GM12891 (cell line): ENCODE measurements at regions not wholly inside any gene's neighbourhood (a gene's known extent, or its start where the extent isn't known, plus 50 kb on each side); places are given as distances from the start of the nearest gene placed in this dataset.

ENCODE experiments used
- DNase-seq: peaks from one replicate; pipeline ENCODE4 v3.0.0; 2011; ENCODE audit warnings: low spot score; ENCODE audit not compliant: insufficient read length
- FAIRE-seq: peaks from 2 replicates; lab custom pipeline; 2011; peaks lifted over from hg19 to GRCh38; lab: Jason Lieb, UNC
- PAX5 ChIP-seq: IDR thresholded peaks from 2 replicates; pipeline ENCODE4 v1.6.1; 2011; ENCODE audit warnings: low read length, moderate library complexity, mild to moderate bottlenecking; ENCODE audit not compliant: insufficient read depth, severe bottlenecking
- POLR2A ChIP-seq: IDR thresholded peaks from 2 replicates; pipeline ENCODE4 v1.6.1; 2011; ENCODE audit warnings: low read depth, low read length, control low read depth
- POLR2AphosphoS5 ChIP-seq: IDR thresholded peaks from 2 replicates; pipeline ENCODE4 v1.6.1; 2011; ENCODE audit warnings: low read depth, low read length, control low read depth
- POU2F2 ChIP-seq: IDR thresholded peaks from 2 replicates; pipeline ENCODE4 v1.6.1; 2011; ENCODE audit warnings: low read depth, mild to moderate bottlenecking, control low read depth, low read length, moderate library complexity
- SPI1 ChIP-seq: IDR thresholded peaks from 2 replicates; pipeline ENCODE4 v1.6.1; 2011; ENCODE audit warnings: low read depth, low read length, control low read depth
- TAF1 ChIP-seq: IDR thresholded peaks from 2 replicates; pipeline ENCODE4 v1.6.1; 2011; ENCODE audit warnings: low read depth, low read length, control low read depth

- TF ChIP-seq POLR2A (no peak), TAF1 (no peak), POU2F2 (no peak), POLR2AphosphoS5 (no peak), SPI1 (no peak), PAX5 (no peak)
- FAIRE-seq: no peak
Measured at GRCh38 chr1:102105931-102106550, 109.3 kb upstream of the OLFM3 start.

DNA sequence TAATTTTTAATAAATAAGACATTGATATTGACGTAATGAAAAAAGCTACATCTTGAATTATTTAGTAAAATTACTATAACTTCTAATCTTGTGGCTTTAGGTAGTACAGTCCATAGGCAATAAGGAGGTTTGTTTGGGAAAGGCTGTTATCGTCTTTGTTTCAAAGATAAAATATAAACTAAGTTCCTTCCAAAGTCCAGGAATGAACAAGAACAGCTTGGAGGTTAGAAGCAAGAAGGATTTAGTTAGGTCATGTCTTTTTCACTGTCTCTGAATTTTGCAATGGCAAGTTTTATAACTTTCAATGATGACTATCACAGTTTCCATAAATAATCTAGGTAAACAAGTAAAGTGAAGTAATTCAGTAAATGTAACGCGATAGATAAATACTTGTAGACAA lies 106.9 kb upstream of the OLFM3 start:
- DNase-seq: no peak
- TF ChIP-seq POU2F2: no peak
- no peak for FAIRE-seq

More at GRCh38 chr1:102105931-102106550, 109.3 kb upstream of the OLFM3 start:
- DNase-seq: no peak

DNA sequence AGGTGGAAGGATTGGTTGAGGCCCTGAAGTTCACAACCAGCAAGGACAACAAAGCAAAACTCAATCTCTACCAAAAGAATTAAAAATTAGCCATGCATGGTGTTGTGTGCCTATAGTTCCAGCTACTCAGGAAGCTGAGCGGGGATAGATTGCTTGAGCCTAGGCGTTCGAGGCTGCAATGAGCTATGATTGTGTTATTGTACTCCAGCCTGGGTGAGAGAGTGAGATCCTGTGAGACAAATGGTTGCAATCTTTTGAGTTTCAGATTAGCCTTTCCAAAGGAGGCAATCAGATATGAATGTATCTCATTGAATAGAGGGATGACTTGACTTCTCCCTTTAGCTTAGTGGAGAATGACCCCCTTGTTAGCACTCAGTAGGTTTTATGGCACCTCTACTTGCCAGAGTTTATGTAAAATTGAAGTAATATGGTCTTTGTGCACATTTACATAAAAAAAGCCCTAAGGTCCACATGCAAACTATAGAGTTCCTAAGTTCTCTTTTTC lies 105.6 kb upstream of the OLFM3 start:
- no peak for TF ChIP-seq SPI1
- TF ChIP-seq TAF1: no peak
- TF ChIP-seq POLR2A: no peak
- TF ChIP-seq PAX5: no peak
- no peak for TF ChIP-seq POU2F2
- TF ChIP-seq POLR2AphosphoS5: no peak
- DNase-seq: no peak
- no peak for FAIRE-seq

DNA sequence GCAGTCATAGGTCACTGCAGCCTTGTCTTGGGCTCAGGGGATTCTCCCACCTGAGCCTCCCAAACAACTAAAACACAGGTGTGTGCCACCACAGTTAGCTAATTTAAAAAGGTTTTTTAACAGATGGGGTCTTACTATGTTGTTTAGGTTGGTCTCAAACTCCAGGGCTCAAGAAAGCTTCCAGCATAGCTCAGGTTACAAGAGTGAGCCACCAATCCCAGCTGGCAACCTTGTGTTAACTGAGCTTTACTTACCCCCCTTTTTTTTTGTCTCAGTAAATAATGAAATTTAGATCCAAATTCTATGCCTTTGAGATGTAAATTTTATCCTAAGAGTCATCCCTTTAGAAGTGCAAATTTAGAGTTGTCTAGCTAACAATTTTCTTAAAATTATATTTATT lies 103.9 kb upstream of the OLFM3 start:
- TF ChIP-seq POLR2AphosphoS5 (no peak), PAX5 (no peak), POU2F2 (no peak), TAF1 (no peak), SPI1 (no peak), POLR2A (no peak)
- FAIRE-seq: no peak
- DNase-seq: no peak

- FAIRE-seq: no peak
- DNase-seq: no peak
- TF ChIP-seq PAX5 (no peak), TAF1 (no peak), POLR2AphosphoS5 (no peak), POU2F2 (no peak), SPI1 (no peak), POLR2A (no peak)
Measured at GRCh38 chr1:102099916-102100315, 103.2 kb upstream of the OLFM3 start.

DNA sequence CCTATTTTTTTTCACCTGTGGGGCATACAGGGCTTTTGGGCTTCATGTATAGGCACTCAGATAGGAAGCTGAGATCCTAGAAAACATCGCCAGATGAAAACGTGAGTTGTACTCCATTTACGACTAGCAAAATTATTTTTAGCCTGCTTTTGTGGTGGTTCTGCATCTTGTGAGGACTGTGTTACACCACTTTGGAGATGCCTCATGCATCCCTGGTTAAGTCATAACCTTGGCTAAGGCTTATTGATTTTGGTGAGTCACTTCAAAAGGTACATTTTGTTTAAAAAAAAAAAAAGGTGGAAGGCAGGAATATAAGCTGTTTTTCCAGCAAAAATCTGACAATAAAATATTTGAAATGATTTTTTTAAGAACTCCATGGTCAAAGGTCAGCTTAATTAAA lies 101.8 kb upstream of the OLFM3 start:
- no peak for FAIRE-seq
- DNase-seq: no peak
- TF ChIP-seq SPI1 (no peak), PAX5 (no peak), POLR2AphosphoS5 (no peak), TAF1 (no peak), POLR2A (no peak), POU2F2 (no peak)

DNA sequence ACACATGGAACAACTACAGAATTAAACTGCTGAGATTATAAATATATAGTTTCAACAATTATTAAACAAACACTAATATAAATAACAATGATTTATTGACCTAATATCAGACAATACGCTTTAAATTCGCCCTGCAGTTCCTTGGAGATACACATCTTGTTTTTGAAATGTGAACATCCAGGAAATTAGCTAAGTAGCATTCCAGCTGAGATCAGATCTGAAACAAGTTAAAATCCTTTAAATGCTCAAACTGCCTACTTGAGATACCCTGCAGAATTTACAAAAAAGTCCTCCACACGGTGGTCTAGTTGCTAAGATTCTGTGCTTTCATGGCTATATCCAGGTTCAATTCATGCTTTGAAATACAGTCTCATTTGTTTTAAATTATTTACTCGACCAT lies 101.4 kb upstream of the OLFM3 start:
- FAIRE-seq (no peak), DNase-seq (no peak)
- TF ChIP-seq TAF1: no peak

- no peak for FAIRE-seq
- TF ChIP-seq POU2F2: no peak
- no peak for TF ChIP-seq POLR2A
- no peak for TF ChIP-seq PAX5
- no peak for TF ChIP-seq TAF1
- no peak for TF ChIP-seq POLR2AphosphoS5
- TF ChIP-seq SPI1: no peak
Measured at GRCh38 chr1:102097451-102097850, 100.7 kb upstream of the OLFM3 start.

GRCh38 chr1:102096162-102096561 lies 99.4 kb upstream of the OLFM3 start:
- DNase-seq (no peak), FAIRE-seq (no peak)
- TF ChIP-seq POLR2AphosphoS5 (no peak), SPI1 (no peak)

More at GRCh38 chr1:102097451-102097850, 100.7 kb upstream of the OLFM3 start:
- DNase-seq: no peak

DNA sequence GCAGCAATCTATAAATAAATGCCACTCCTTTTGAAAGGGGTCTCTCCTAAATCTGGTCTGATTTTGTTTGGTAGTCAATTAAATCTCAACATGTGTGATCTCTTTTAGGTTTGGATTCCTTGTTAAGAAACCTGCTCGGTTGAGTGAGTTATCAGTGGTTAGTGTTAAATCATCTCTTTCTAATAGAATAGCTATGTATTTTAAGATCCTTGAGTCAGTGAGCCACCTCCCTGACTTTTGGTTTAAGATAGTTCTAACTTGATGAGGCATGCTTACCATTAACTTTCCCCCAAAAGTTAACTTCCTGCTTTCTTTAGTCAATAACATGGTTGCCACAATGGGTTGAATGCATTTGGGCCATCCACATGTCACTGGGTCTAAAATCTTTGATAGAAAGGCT lies 93.1 kb upstream of the OLFM3 start:
- no peak for TF ChIP-seq SPI1
- no peak for TF ChIP-seq PAX5
- TF ChIP-seq POLR2AphosphoS5: no peak
- no peak for TF ChIP-seq TAF1
- no peak for TF ChIP-seq POLR2A
- TF ChIP-seq POU2F2: no peak
- DNase-seq (no peak), FAIRE-seq (no peak)

DNA sequence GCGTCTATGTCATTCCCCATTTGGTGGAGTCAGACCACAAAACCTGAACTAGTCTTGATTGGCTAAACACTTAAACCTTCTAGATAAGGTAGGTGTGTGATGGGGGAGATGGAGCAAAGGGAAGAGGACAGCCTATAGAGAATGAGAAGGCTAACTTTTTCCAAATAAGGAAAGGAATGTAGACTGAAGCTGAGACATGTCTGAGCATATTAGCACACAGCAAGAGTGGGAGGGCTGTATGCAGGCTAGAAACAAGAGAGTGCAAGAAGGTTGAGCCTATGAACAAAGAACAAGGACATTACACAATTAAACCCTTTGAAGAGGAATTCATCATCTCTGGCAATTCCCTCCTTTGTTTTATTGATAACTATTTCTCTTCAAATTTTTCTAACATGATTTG lies 89.2 kb upstream of the OLFM3 start:
- no peak for DNase-seq
- TF ChIP-seq SPI1 (no peak), PAX5 (no peak)
- FAIRE-seq: no peak
